ENCODE measurements at regions not wholly inside any gene's neighbourhood (a gene's known extent, or its start where the extent isn't known, plus 50 kb on each side); places are given as distances from the start of the nearest gene placed in this dataset.

DNA sequence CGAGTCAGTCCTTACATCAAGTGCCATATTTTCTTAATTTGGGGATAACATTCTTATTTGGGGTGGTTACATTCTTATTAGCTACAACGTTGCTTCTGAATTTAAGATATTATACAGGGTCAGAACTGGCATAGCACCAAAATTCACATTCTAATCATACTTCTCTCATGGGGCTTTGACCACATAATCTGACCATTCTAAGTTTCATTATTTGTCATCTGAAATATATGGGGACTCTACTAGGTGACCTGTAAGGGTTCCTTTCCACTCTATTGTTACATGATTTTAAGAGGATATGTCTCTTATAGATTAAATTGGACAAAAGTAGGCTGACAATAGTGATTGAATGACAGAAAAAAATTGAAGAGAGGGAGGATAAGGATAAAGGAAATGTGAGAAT lies 536.5 kb downstream of the KCTD12 start:
- TF ChIP-seq, protein P1, sequence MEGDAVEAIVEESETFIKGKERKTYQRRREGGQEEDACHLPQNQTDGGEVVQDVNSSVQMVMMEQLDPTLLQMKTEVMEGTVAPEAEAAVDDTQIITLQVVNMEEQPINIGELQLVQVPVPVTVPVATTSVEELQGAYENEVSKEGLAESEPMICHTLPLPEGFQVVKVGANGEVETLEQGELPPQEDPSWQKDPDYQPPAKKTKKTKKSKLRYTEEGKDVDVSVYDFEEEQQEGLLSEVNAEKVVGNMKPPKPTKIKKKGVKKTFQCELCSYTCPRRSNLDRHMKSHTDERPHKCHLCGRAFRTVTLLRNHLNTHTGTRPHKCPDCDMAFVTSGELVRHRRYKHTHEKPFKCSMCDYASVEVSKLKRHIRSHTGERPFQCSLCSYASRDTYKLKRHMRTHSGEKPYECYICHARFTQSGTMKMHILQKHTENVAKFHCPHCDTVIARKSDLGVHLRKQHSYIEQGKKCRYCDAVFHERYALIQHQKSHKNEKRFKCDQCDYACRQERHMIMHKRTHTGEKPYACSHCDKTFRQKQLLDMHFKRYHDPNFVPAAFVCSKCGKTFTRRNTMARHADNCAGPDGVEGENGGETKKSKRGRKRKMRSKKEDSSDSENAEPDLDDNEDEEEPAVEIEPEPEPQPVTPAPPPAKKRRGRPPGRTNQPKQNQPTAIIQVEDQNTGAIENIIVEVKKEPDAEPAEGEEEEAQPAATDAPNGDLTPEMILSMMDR (IDR thresholded peaks at IDR 0.05; ENCODE audit: insufficient read depth, low read depth, low read length), result no peak
- no peak for TF ChIP-seq EZH2 (IDR thresholded peaks at IDR 0.05; ENCODE audit: insufficient read depth, low read length)
